CD14-positive monocyte (primary cell): ENCODE measurements at regions not wholly inside any gene's neighbourhood (a gene's known extent, or its start where the extent isn't known, plus 50 kb on each side); places are given as distances from the start of the nearest gene placed in this dataset.

Source experiments
- DNase-seq, 3 donors: peaks; one replicate each; pipeline ENCODE4 v3.0.0-alpha.2; 2011 to 2022
- H2AFZ ChIP-seq: 2 replicates; pipeline ENCODE4 v1.6.0; 2012; ENCODE audit warnings: mild to moderate bottlenecking, low read depth, low read length, inconsistent platforms; ENCODE audit not compliant: insufficient read depth, poor library complexity, severe bottlenecking
- H3K27ac ChIP-seq, 2 donors: 1 replicate in 1 of 2; 2 replicates in 1 of 2; pipeline ENCODE4 v1.5.1; 2012 to 2013; ENCODE audit warnings: low read length in 2 of 2, control low read depth in 1 of 2, inconsistent platforms in 1 of 2, low read depth in 1 of 2, mild to moderate bottlenecking in 1 of 2
- H3K27me3 ChIP-seq, 2 donors: one replicate each; pipeline versions ENCODE4 v1.6.0 to v1.6.1; 2011 to 2013; ENCODE audit warnings: low read length in 2 of 2; ENCODE audit not compliant: control insufficient read depth in 2 of 2, insufficient read depth in 2 of 2
- H3K36me3 ChIP-seq, 2 donors: replicated peaks in 1 of 2; 1 replicate in 1 of 2; 2 replicates in 1 of 2; pipeline versions ENCODE4 v1.5.1 to v1.6.1; 2012 to 2013; ENCODE audit warnings: low read length in 2 of 2, control low read depth in 1 of 2, inconsistent platforms in 1 of 2, mild to moderate bottlenecking in 1 of 2; ENCODE audit not compliant: insufficient read depth in 2 of 2, control insufficient read depth in 1 of 2
- H3K4me1 ChIP-seq, 2 donors: 1 replicate in 1 of 2; 2 replicates in 1 of 2; pipeline versions ENCODE4 v1.5.1 to v1.6.1; 2012 to 2013; ENCODE audit warnings: low read length in 2 of 2, control low read depth in 1 of 2, inconsistent platforms in 1 of 2, mild to moderate bottlenecking in 1 of 2, moderate library complexity in 1 of 2; ENCODE audit not compliant: insufficient read depth in 2 of 2, control insufficient read depth in 1 of 2
- H3K4me2 ChIP-seq: replicated peaks from 2 replicates; pipeline ENCODE3; 2012; ENCODE audit warnings: low read length, moderate library complexity, mild to moderate bottlenecking; ENCODE audit not compliant: poor library complexity, severe bottlenecking; ENCODE audit errors: extremely low read depth
- H3K4me3 ChIP-seq, 3 experiments: fragments of 200-600 bp in 1 of 3; sonication (generic) in 1 of 3; replicated peaks in 1 of 3; 1 replicate in 2 of 3; 2 replicates in 1 of 3; pipeline ENCODE4 v1.5.1; 2011 to 2013; ENCODE audit warnings: low read length in 3 of 3, mild to moderate bottlenecking in 3 of 3, control low read depth in 2 of 3, low read depth in 2 of 3, inconsistent platforms in 1 of 3, moderate library complexity in 1 of 3
- H3K79me2 ChIP-seq: 2 replicates; pipeline ENCODE4 v1.6.0; 2012; ENCODE audit warnings: mild to moderate bottlenecking, control low read depth, inconsistent platforms, low read length, moderate library complexity; ENCODE audit not compliant: insufficient read depth
- H3K9ac ChIP-seq: 2 replicates; pipeline ENCODE4 v1.6.0; 2017; ENCODE audit warnings: low read length, mild to moderate bottlenecking; ENCODE audit not compliant: insufficient read depth, poor library complexity, severe bottlenecking
- H3K9me3 ChIP-seq, 2 donors: replicated peaks in 1 of 2; 1 replicate in 1 of 2; 2 replicates in 1 of 2; pipeline versions ENCODE4 v1.5.1 to v1.6.1; 2012 to 2013; ENCODE audit warnings: low read length in 2 of 2, control low read depth in 1 of 2; ENCODE audit not compliant: control insufficient read depth in 1 of 2, insufficient read depth in 1 of 2
- H4K20me1 ChIP-seq: 2 replicates; pipeline ENCODE4 v1.6.0; 2012; ENCODE audit warnings: mild to moderate bottlenecking, low read length, control low read depth, moderate library complexity; ENCODE audit not compliant: insufficient read depth
- H3K27ac Mint-ChIP-seq, 7 donors: one replicate each; pipeline ENCODE4 v1.8.0; 2020; ENCODE audit warnings: mild to moderate bottlenecking in 7 of 7, mixed read lengths in 7 of 7, moderate library complexity in 6 of 7, inconsistent platforms in 2 of 7
- H3K27me3 Mint-ChIP-seq, 3 donors: one replicate each; pipeline ENCODE4 v1.8.0; 2021 to 2022; ENCODE audit warnings: low read depth in 3 of 3, mild to moderate bottlenecking in 3 of 3, mixed read lengths in 3 of 3, moderate library complexity in 3 of 3, inconsistent platforms in 1 of 3
- H3K36me3 Mint-ChIP-seq, 2 donors: one replicate each; pipeline ENCODE4 v1.8.0; 2020; ENCODE audit warnings: mixed read lengths in 2 of 2, inconsistent platforms in 1 of 2, mild to moderate bottlenecking in 1 of 2
- H3K4me1 Mint-ChIP-seq: one replicate; pipeline ENCODE4 v1.8.0; 2020; ENCODE audit warnings: mild to moderate bottlenecking, mixed read lengths
- H3K4me3 Mint-ChIP-seq, 2 donors: one replicate each; pipeline ENCODE4 v1.8.0; 2020; ENCODE audit warnings: mild to moderate bottlenecking in 2 of 2, mixed read lengths in 2 of 2, moderate library complexity in 1 of 2
- H3K9me3 Mint-ChIP-seq, 7 donors: one replicate each; pipeline ENCODE4 v1.8.0; 2020 to 2022; ENCODE audit warnings: mixed read lengths in 7 of 7, mild to moderate bottlenecking in 6 of 7, moderate library complexity in 6 of 7, inconsistent platforms in 2 of 7
- WGBS: methylation state at CpG from one replicate; pipeline ENCODE4 v1.1.5; 2013; ENCODE audit warnings: missing lambda C conversion rate; ENCODE audit not compliant: insufficient coverage; 5-methylcytosine and 5-hydroxymethylcytosine counted together
- intact Hi-C, 2 donors: fragments of 100-400 bp; cut with micrococcal nuclease; formaldehyde crosslinking; loops; one replicate each; pipeline versions ENCODE4 v1.15.0 to v1.15.1; 2023
- TF ChIP-seq, protein P1 (sequence below): fragments of 200-600 bp; IDR thresholded peaks from one replicate; pipeline ENCODE4 v1.8.0; 2022; ENCODE audit warnings: antibody characterized with exemption, mild to moderate bottlenecking

DNA sequence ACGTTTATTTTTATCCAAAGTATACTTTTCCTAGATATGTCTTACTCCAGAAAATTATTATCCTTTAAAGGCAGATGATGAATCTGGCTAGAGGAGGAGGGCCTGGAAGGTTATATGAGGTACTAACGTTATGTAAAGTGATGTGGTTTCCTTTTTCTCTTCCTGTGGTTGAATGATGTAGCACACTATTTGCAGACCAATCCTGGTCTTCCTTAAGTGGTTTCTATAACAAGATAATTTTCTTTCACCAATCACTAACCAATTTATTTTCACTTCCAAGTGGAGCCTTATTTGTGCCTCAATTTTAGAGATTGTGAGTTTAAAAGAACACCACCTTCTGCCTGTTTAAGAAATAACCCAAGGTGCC, 154.6 kb upstream of the SOX4 start:
- Histone ChIP-seq H3K4me2 (peak overlapping the region; percentile 65), H4K20me1 (no peaks in the 10 kb centered on the region), H2AFZ (no peak overlapping the region), H3K4me1 (peaks cover 36 to 41% of the 10 kb centered on the region in 2 donors), H3K9me3 (no peaks in the 10 kb centered on the region), H3K9ac (no peak overlapping the region), H3K27me3 (no peaks in the 10 kb centered on the region), H3K36me3 (no peaks in the 10 kb centered on the region), H3K4me3 (peak overlapping the region in 1 of 3 experiments; percentile 48), H3K79me2 (no peaks in the 10 kb centered on the region), H3K27ac (peak overlapping the region in 1 of 2 donors; percentile 40)
- no CpG with 5 or more reads among the region's 2 CpGs for WGBS
- peaks cover 37% of the 10 kb centered on the region for H3K4me1 Mint-ChIP-seq
- peaks cover 0 to 10% (median 0%) of the 10 kb centered on the region in 7 donors for H3K9me3 Mint-ChIP-seq
- TF ChIP-seq, protein P1, sequence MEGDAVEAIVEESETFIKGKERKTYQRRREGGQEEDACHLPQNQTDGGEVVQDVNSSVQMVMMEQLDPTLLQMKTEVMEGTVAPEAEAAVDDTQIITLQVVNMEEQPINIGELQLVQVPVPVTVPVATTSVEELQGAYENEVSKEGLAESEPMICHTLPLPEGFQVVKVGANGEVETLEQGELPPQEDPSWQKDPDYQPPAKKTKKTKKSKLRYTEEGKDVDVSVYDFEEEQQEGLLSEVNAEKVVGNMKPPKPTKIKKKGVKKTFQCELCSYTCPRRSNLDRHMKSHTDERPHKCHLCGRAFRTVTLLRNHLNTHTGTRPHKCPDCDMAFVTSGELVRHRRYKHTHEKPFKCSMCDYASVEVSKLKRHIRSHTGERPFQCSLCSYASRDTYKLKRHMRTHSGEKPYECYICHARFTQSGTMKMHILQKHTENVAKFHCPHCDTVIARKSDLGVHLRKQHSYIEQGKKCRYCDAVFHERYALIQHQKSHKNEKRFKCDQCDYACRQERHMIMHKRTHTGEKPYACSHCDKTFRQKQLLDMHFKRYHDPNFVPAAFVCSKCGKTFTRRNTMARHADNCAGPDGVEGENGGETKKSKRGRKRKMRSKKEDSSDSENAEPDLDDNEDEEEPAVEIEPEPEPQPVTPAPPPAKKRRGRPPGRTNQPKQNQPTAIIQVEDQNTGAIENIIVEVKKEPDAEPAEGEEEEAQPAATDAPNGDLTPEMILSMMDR = no peak
- H3K27ac Mint-ChIP-seq = peak overlapping the region in 2 of 7 donors; percentile 45 to 64
- intact Hi-C loops = no loop called here
- peak overlapping the region in 1 of 2 donors; percentile 74 for H3K4me3 Mint-ChIP-seq
- no peaks in the 10 kb centered on the region for H3K36me3 Mint-ChIP-seq
- peaks cover 0 to 8% (median 1%) of the 10 kb centered on the region in 3 donors for H3K27me3 Mint-ChIP-seq
- peak in 1 of 3 donors; percentile 18 for DNase-seq

DNA sequence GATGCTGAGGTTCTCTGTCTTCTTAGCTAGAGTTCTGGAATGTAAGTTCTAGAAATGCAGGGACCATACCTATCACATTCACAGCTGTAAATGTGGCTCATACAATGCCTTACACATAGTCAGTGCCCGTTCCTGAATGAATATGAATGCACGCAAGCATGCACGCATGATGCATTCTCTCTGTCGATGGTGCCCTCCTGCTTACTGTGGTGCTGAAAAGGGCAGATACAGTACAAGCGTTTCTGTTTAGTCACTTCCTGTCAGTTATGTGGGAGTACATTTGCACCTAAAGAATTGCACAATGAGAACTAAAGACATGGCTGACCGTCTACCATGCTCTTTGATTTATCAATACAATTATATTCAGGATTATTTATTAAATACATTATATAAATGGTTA, 152.2 kb upstream of the SOX4 start:
- peak overlapping the region; percentile 48 for H3K4me2 ChIP-seq
- H3K27me3 Mint-ChIP-seq = peaks cover 0 to 7% (median 0%) of the 10 kb centered on the region in 3 donors
- peaks cover 0 to 3% of the 10 kb centered on the region in 2 donors for H3K9me3 ChIP-seq
- H3K4me1 Mint-ChIP-seq = peaks cover 45% of the 10 kb centered on the region
- H3K4me1 ChIP-seq = peaks cover 36 to 41% of the 10 kb centered on the region in 2 donors
- H3K4me3 Mint-ChIP-seq = no peak overlapping the region
- no peak overlapping the region for H2AFZ ChIP-seq
- H3K36me3 ChIP-seq = no peaks in the 10 kb centered on the region
- 67% methylated on average over 1 of the region's 6 CpGs for WGBS
- H3K27ac Mint-ChIP-seq = peak overlapping the region in 2 of 7 donors; percentile 19 to 23
- intact Hi-C loops = no loop called here
- H3K9ac ChIP-seq = no peak overlapping the region
- H3K27ac ChIP-seq = no peak overlapping the region
- no peaks in the 10 kb centered on the region for H3K79me2 ChIP-seq
- peak overlapping the region in 1 of 3 experiments; percentile 18 for H3K4me3 ChIP-seq
- H4K20me1 ChIP-seq = no peaks in the 10 kb centered on the region
- H3K36me3 Mint-ChIP-seq = no peaks in the 10 kb centered on the region
- TF ChIP-seq, protein P1 = no peak
- DNase-seq = peak; percentile 20 to 51 (median 21)
- H3K27me3 ChIP-seq = no peaks in the 10 kb centered on the region
- peaks cover 0 to 5% (median 0%) of the 10 kb centered on the region in 7 donors for H3K9me3 Mint-ChIP-seq
